SK-N-SH (cell line): ENCODE measurements at regions not wholly inside any gene's neighbourhood (a gene's known extent, or its start where the extent isn't known, plus 50 kb on each side); places are given as distances from the start of the nearest gene placed in this dataset.

Source experiments
- CTCF ChIA-PET: fragments of 300-600, 350-600 bp; formaldehyde crosslinking; extraction: SDS; loops from one replicate; lab custom pipeline; 2021; lab: Yijun Ruan, JAX
- POLR2A ChIA-PET: fragments of 350-600 bp; sonication (Branson Sonifier 250); formaldehyde crosslinking; extraction: SDS; loops from one replicate; lab custom pipeline; 2020; ENCODE audit warnings: antibody characterized with exemption, inconsistent platforms; lab: Yijun Ruan, JAX
- DNase-seq: peaks from one replicate; pipeline ENCODE4 v3.0.0; 2012
- H2AFZ ChIP-seq: fragments of 200-600 bp; sonication (generic); 2 replicates; pipeline ENCODE4 v1.8.1; 2016; ENCODE audit warnings: antibody characterized with exemption, mild to moderate bottlenecking, low read depth
- H3F3A ChIP-seq: fragments of 200-600 bp; sonication (generic); replicated peaks from 2 replicates; pipeline ENCODE3; 2016; ENCODE audit warnings: antibody characterized with exemption, mild to moderate bottlenecking; ENCODE audit not compliant: insufficient read depth
- H3K27ac ChIP-seq, 2 experiments: fragments of 200-500 bp in 1 of 2; fragments of 200-600 bp in 1 of 2; sonication (Bioruptor generic) in 1 of 2; sonication (generic), shearing (Covaris generic) in 1 of 2; 2 replicates each; pipeline versions ENCODE4 v1.5.1 to v1.6.1; 2014 to 2016; ENCODE audit warnings: low read depth in 2 of 2, inconsistent platforms in 1 of 2, low read length in 1 of 2, mild to moderate bottlenecking in 1 of 2, mixed read lengths in 1 of 2
- H3K27me3 ChIP-seq: fragments of 200-600 bp; sonication (generic), shearing (Covaris generic); 2 replicates; pipeline ENCODE4 v1.6.1; 2016; ENCODE audit warnings: mixed run types; ENCODE audit not compliant: insufficient read depth
- H3K36me3 ChIP-seq, 2 experiments: fragments of 200-500 bp in 1 of 2; fragments of 200-600 bp in 1 of 2; sonication (Bioruptor generic) in 1 of 2; sonication (generic) in 1 of 2; replicated peaks in 1 of 2; 2 replicates each; pipeline versions ENCODE3 to v1.5.1; 2014 to 2016; ENCODE audit warnings: low read length in 1 of 2, mild to moderate bottlenecking in 1 of 2; ENCODE audit not compliant: insufficient read depth in 2 of 2, control insufficient read depth in 1 of 2
- H3K4me1 ChIP-seq, 2 experiments: fragments of 200-500 bp in 1 of 2; fragments of 200-600 bp in 1 of 2; sonication (Bioruptor generic) in 1 of 2; sonication (generic), shearing (Covaris generic) in 1 of 2; 2 replicates each; pipeline versions ENCODE4 v1.5.1 to v1.6.1; 2014 to 2016; ENCODE audit warnings: low read depth in 1 of 2, low read length in 1 of 2, mixed run types in 1 of 2; ENCODE audit not compliant: insufficient read depth in 2 of 2, control insufficient read depth in 1 of 2
- H3K4me2 ChIP-seq: fragments of 200-600 bp; sonication (generic), shearing (Covaris generic); 2 replicates; pipeline ENCODE4 v1.6.1; 2017; ENCODE audit warnings: mixed run types
- H3K4me3 ChIP-seq, 2 experiments: fragments of 200-500 bp in 1 of 2; fragments of 200-600 bp in 1 of 2; sonication (Bioruptor generic) in 1 of 2; sonication (generic), shearing (Covaris generic) in 1 of 2; 2 replicates each; pipeline versions ENCODE4 v1.5.1 to v1.8.1; 2014 to 2016; ENCODE audit warnings: low read depth in 2 of 2, inconsistent platforms in 1 of 2, low read length in 1 of 2, mild to moderate bottlenecking in 1 of 2, mixed read lengths in 1 of 2, moderate library complexity in 1 of 2
- H3K79me2 ChIP-seq: fragments of 200-600 bp; sonication (generic); 2 replicates; pipeline ENCODE4 v1.8.1; 2017; ENCODE audit warnings: mild to moderate bottlenecking; ENCODE audit not compliant: insufficient read depth
- H3K9ac ChIP-seq: fragments of 200-600 bp; sonication (generic); 2 replicates; pipeline ENCODE4 v1.6.1; 2017; ENCODE audit warnings: mixed run types
- H3K9me2 ChIP-seq: fragments of 200-600 bp; sonication (generic); 2 replicates; pipeline ENCODE4 v1.6.1; 2017; ENCODE audit warnings: mixed run types
- H3K9me3 ChIP-seq: fragments of 200-600 bp; sonication (generic); 2 replicates; pipeline ENCODE4 v1.6.1; 2017; ENCODE audit warnings: mixed run types, mild to moderate bottlenecking, moderate library complexity
- H4K20me1 ChIP-seq: fragments of 200-600 bp; sonication (generic); 2 replicates; pipeline ENCODE4 v1.6.1; 2017; ENCODE audit warnings: mild to moderate bottlenecking, mixed run types; ENCODE audit not compliant: insufficient read depth
- CHD2 ChIP-seq: fragments of 150-350 bp; IDR thresholded peaks from 2 replicates; pipeline ENCODE4 v1.6.1; 2018; ENCODE audit warnings: low read length; ENCODE audit not compliant: partially characterized antibody
- CTCF ChIP-seq: fragments of 200-600 bp; sonication (generic); IDR thresholded peaks from 2 replicates; pipeline ENCODE4 v1.6.1; 2017; ENCODE audit warnings: antibody characterized with exemption, mild to moderate bottlenecking, moderate library complexity
- ELF1 ChIP-seq: IDR thresholded peaks from 2 replicates; pipeline ENCODE4 v1.4.0; 2012
- FOSL2 ChIP-seq: IDR thresholded peaks from 2 replicates; pipeline ENCODE4 v1.4.0; 2012; ENCODE audit warnings: low read depth, mild to moderate bottlenecking, moderate library complexity, borderline replicate concordance
- GATA2 ChIP-seq: sonication (generic); formaldehyde crosslinking; IDR thresholded peaks from 2 replicates; pipeline ENCODE4 v1.5.0; 2020; ENCODE audit warnings: mild to moderate bottlenecking, missing genetic modification reagents
- IRF3 ChIP-seq: fragments of 150-350 bp; IDR thresholded peaks from 2 replicates; pipeline ENCODE4 v1.6.1; 2016; ENCODE audit warnings: mild to moderate bottlenecking, low read depth, low read length
- JUND ChIP-seq: IDR thresholded peaks from 2 replicates; pipeline ENCODE4 v1.4.0; 2012
- MAX ChIP-seq: IDR thresholded peaks from 2 replicates; pipeline ENCODE4 v1.4.0; 2012; ENCODE audit warnings: low read depth
- MEF2A ChIP-seq: IDR thresholded peaks from 2 replicates; pipeline ENCODE4 v1.4.0; 2012; ENCODE audit warnings: low read depth, borderline replicate concordance
- MXI1 ChIP-seq: IDR thresholded peaks from 2 replicates; pipeline ENCODE4 v1.6.1; 2012; ENCODE audit warnings: mild to moderate bottlenecking, low read depth, low read length, improper control_type of control experiment
- NFIC ChIP-seq: IDR thresholded peaks from 2 replicates; pipeline ENCODE4 v1.4.0; 2012; ENCODE audit warnings: borderline replicate concordance
- RAD21 ChIP-seq: IDR thresholded peaks from 2 replicates; pipeline ENCODE4 v1.6.1; 2012; ENCODE audit warnings: mild to moderate bottlenecking, low read length
- RCOR1 ChIP-seq: fragments of 150-350 bp; IDR thresholded peaks from 2 replicates; pipeline ENCODE4 v1.6.1; 2017; ENCODE audit warnings: antibody characterized with exemption, low read length
- REST ChIP-seq: IDR thresholded peaks from 2 replicates; pipeline ENCODE4 v1.6.1; 2012; ENCODE audit warnings: mild to moderate bottlenecking, low read depth, low read length, moderate library complexity
- RXRA ChIP-seq: IDR thresholded peaks from 2 replicates; pipeline ENCODE4 v1.4.0; 2012; ENCODE audit warnings: low read depth, mild to moderate bottlenecking, borderline replicate concordance
- SMC3 ChIP-seq: IDR thresholded peaks from 2 replicates; pipeline ENCODE4 v1.6.1; 2012; ENCODE audit warnings: low read depth, low read length, improper control_type of control experiment
- TAF1 ChIP-seq: IDR thresholded peaks from 2 replicates; pipeline ENCODE4 v1.6.1; 2012; ENCODE audit warnings: low read depth, mild to moderate bottlenecking, low read length, moderate library complexity, borderline replicate concordance
- USF2 ChIP-seq: fragments of 150-350 bp; IDR thresholded peaks from 2 replicates; pipeline ENCODE4 v1.6.1; 2017; ENCODE audit warnings: antibody characterized with exemption, low read length, low read depth, borderline replicate concordance
- YY1 ChIP-seq: IDR thresholded peaks from 2 replicates; pipeline ENCODE4 v1.4.0; 2012; ENCODE audit warnings: low read depth, mild to moderate bottlenecking
- ZBTB33 ChIP-seq: IDR thresholded peaks from 2 replicates; pipeline ENCODE4 v1.4.0; 2012; ENCODE audit warnings: low read depth, borderline replicate concordance
- WGBS: methylation state at CpG from one replicate; pipeline ENCODE4 v1.1.6; 2017; ENCODE audit warnings: low lambda C conversion rate; 5-methylcytosine and 5-hydroxymethylcytosine counted together

- Histone ChIP-seq H4K20me1 (no peaks in the 10 kb centered on the region), H3K27ac (no peak overlapping the region), H2AFZ (no peak overlapping the region), H3K27me3 (no peaks in the 10 kb centered on the region), H3F3A (no peaks in the 10 kb centered on the region), H3K4me1 (no peaks in the 10 kb centered on the region), H3K79me2 (no peaks in the 10 kb centered on the region), H3K4me2 (no peak overlapping the region), H3K9me3 (no peaks in the 10 kb centered on the region), H3K9me2 (no peaks in the 10 kb centered on the region), H3K9ac (no peak overlapping the region), H3K36me3 (no peaks in the 10 kb centered on the region), H3K4me3 (no peak overlapping the region)
- no peak for DNase-seq
- WGBS = 54% methylated on average over 3 of the region's 3 CpGs
- ChIA-PET POLR2A (no interaction called here), CTCF (no interaction called here)
- no peak for TF ChIP-seq YY1
- no peak for TF ChIP-seq MXI1
- no peak for TF ChIP-seq GATA2
- no peak for TF ChIP-seq ZBTB33
- no peak for TF ChIP-seq SMC3
- no peak for TF ChIP-seq ELF1
- TF ChIP-seq USF2 = no peak
- TF ChIP-seq TAF1 = no peak
- no peak for TF ChIP-seq RXRA
- no peak for TF ChIP-seq RCOR1
- no peak for TF ChIP-seq IRF3
- TF ChIP-seq MAX = no peak
- TF ChIP-seq JUND = no peak
- no peak for TF ChIP-seq CTCF
- no peak for TF ChIP-seq NFIC
- TF ChIP-seq REST = no peak
- no peak for TF ChIP-seq MEF2A
- TF ChIP-seq FOSL2 = no peak
- TF ChIP-seq RAD21 = no peak
- no peak for TF ChIP-seq CHD2
Measured at GRCh38 chr12:18811273-18811672, 73.4 kb downstream of the CAPZA3 start.
